ENCODE measurements at regions not wholly inside any gene's neighbourhood (a gene's known extent, or its start where the extent isn't known, plus 50 kb on each side); places are given as distances from the start of the nearest gene placed in this dataset.

GRCh38 chr15:29937956-29938355 is 115.7 kb upstream of the TJP1 start:
- no peak for TF ChIP-seq CTCF (IDR thresholded peaks at IDR 0.05)
- TF ChIP-seq POLR2A (IDR thresholded peaks at IDR 0.05): no peak
